ENCODE measurements at regions not wholly inside any gene's neighbourhood (a gene's known extent, or its start where the extent isn't known, plus 50 kb on each side); places are given as distances from the start of the nearest gene placed in this dataset.

GRCh38 chr13:74476788-74477187, 342.6 kb upstream of the KLF12 start:
- Histone ChIP-seq H3K36me3 (ENCODE audit: insufficient read depth, low read length) (no peaks in the 10 kb centered on the region), H3K4me1 (ENCODE audit: insufficient read depth, low read length, severe bottlenecking) (no peaks in the 10 kb centered on the region), H3K9ac (ENCODE audit: low read length) (no peak overlapping the region), H2AFZ (ENCODE audit: low read length) (no peak overlapping the region), H3K79me2 (ENCODE audit: insufficient read depth, low read length) (no peaks in the 10 kb centered on the region), H3K4me3 (ENCODE audit: low read depth, low read length, poor library complexity, severe bottlenecking) (no peak overlapping the region), H3K9me3 (ENCODE audit: low read length) (no peaks in the 10 kb centered on the region), H3K27me3 (ENCODE audit: insufficient read depth, low read length) (no peaks in the 10 kb centered on the region), H3F3A (ENCODE audit: insufficient read depth, low read length) (no peaks in the 10 kb centered on the region), H3K4me2 (ENCODE audit: low read length) (no peak overlapping the region), H4K20me1 (ENCODE audit: insufficient read depth, low read length) (no peaks in the 10 kb centered on the region), H3K27ac (ENCODE audit: low read depth, low read length, poor library complexity, severe bottlenecking) (no peak overlapping the region), H3K9me2 (ENCODE audit: low read depth, low read length) (no peaks in the 10 kb centered on the region)
- TF ChIP-seq CTCF (IDR thresholded peaks at IDR 0.05; ENCODE audit: low read length) (no peak), EZH2 (IDR thresholded peaks at IDR 0.05; ENCODE audit: borderline replicate concordance, low read length) (no peak)

- Histone ChIP-seq H3K27ac (ENCODE audit: low read depth, low read length, poor library complexity, severe bottlenecking) (no peak overlapping the region), H3K4me3 (ENCODE audit: low read depth, low read length, poor library complexity, severe bottlenecking) (no peak overlapping the region), H3K4me1 (ENCODE audit: insufficient read depth, low read length, severe bottlenecking) (no peaks in the 10 kb centered on the region), H2AFZ (ENCODE audit: low read length) (no peak overlapping the region), H3K79me2 (ENCODE audit: insufficient read depth, low read length) (no peaks in the 10 kb centered on the region), H4K20me1 (ENCODE audit: insufficient read depth, low read length) (no peaks in the 10 kb centered on the region), H3K9me3 (ENCODE audit: low read length) (no peaks in the 10 kb centered on the region), H3K9ac (ENCODE audit: low read length) (no peak overlapping the region), H3F3A (ENCODE audit: insufficient read depth, low read length) (no peaks in the 10 kb centered on the region), H3K4me2 (ENCODE audit: low read length) (no peak overlapping the region), H3K36me3 (ENCODE audit: insufficient read depth, low read length) (no peaks in the 10 kb centered on the region), H3K9me2 (ENCODE audit: low read depth, low read length) (no peaks in the 10 kb centered on the region), H3K27me3 (ENCODE audit: insufficient read depth, low read length) (no peaks in the 10 kb centered on the region)
- no peak for TF ChIP-seq EZH2 (IDR thresholded peaks at IDR 0.05; ENCODE audit: borderline replicate concordance, low read length)
These were observed 342.2 kb upstream of the KLF12 start for GRCh38 chr13:74476365-74476764.

- Histone ChIP-seq H3K36me3 (ENCODE audit: insufficient read depth, low read length) (no peaks in the 10 kb centered on the region), H3K27me3 (ENCODE audit: insufficient read depth, low read length) (no peaks in the 10 kb centered on the region), H3K4me3 (ENCODE audit: low read depth, low read length, poor library complexity, severe bottlenecking) (no peak overlapping the region), H3K79me2 (ENCODE audit: insufficient read depth, low read length) (no peaks in the 10 kb centered on the region), H3F3A (ENCODE audit: insufficient read depth, low read length) (no peaks in the 10 kb centered on the region), H3K9ac (ENCODE audit: low read length) (no peak overlapping the region), H3K27ac (ENCODE audit: low read depth, low read length, poor library complexity, severe bottlenecking) (no peak overlapping the region), H3K4me1 (ENCODE audit: insufficient read depth, low read length, severe bottlenecking) (no peaks in the 10 kb centered on the region), H4K20me1 (ENCODE audit: insufficient read depth, low read length) (no peaks in the 10 kb centered on the region), H3K9me2 (ENCODE audit: low read depth, low read length) (no peaks in the 10 kb centered on the region), H3K4me2 (ENCODE audit: low read length) (no peak overlapping the region), H3K9me3 (ENCODE audit: low read length) (no peaks in the 10 kb centered on the region), H2AFZ (ENCODE audit: low read length) (no peak overlapping the region)
- TF ChIP-seq CTCF (IDR thresholded peaks at IDR 0.05; ENCODE audit: low read length) (no peak), EZH2 (IDR thresholded peaks at IDR 0.05; ENCODE audit: borderline replicate concordance, low read length) (no peak)
These were observed 332.7 kb upstream of the KLF12 start for GRCh38 chr13:74466864-74467263.

- Histone ChIP-seq H4K20me1 (ENCODE audit: insufficient read depth, low read length) (no peaks in the 10 kb centered on the region), H3K27me3 (ENCODE audit: insufficient read depth, low read length) (no peaks in the 10 kb centered on the region), H3K79me2 (ENCODE audit: insufficient read depth, low read length) (no peaks in the 10 kb centered on the region), H2AFZ (ENCODE audit: low read length) (no peak overlapping the region), H3K27ac (ENCODE audit: low read depth, low read length, poor library complexity, severe bottlenecking) (no peak overlapping the region), H3K9me3 (ENCODE audit: low read length) (no peaks in the 10 kb centered on the region), H3K36me3 (ENCODE audit: insufficient read depth, low read length) (no peaks in the 10 kb centered on the region), H3K4me1 (ENCODE audit: insufficient read depth, low read length, severe bottlenecking) (no peaks in the 10 kb centered on the region), H3F3A (ENCODE audit: insufficient read depth, low read length) (no peaks in the 10 kb centered on the region), H3K9me2 (ENCODE audit: low read depth, low read length) (no peaks in the 10 kb centered on the region), H3K4me2 (ENCODE audit: low read length) (no peak overlapping the region), H3K9ac (ENCODE audit: low read length) (no peak overlapping the region), H3K4me3 (ENCODE audit: low read depth, low read length, poor library complexity, severe bottlenecking) (no peak overlapping the region)
- no peak for TF ChIP-seq EZH2 (IDR thresholded peaks at IDR 0.05; ENCODE audit: borderline replicate concordance, low read length)
- TF ChIP-seq CTCF (IDR thresholded peaks at IDR 0.05; ENCODE audit: low read length) = no peak
These were observed 331.8 kb upstream of the KLF12 start for GRCh38 chr13:74466020-74466419.

Data from OCI-LY1 (cell line).